ENCODE measurements at regions not wholly inside any gene's neighbourhood (a gene's known extent, or its start where the extent isn't known, plus 50 kb on each side); places are given as distances from the start of the nearest gene placed in this dataset.

GRCh38 chr14:56474419-56475022 lies 105.1 kb upstream of the TMEM260 start:
- TF ChIP-seq, protein P1, sequence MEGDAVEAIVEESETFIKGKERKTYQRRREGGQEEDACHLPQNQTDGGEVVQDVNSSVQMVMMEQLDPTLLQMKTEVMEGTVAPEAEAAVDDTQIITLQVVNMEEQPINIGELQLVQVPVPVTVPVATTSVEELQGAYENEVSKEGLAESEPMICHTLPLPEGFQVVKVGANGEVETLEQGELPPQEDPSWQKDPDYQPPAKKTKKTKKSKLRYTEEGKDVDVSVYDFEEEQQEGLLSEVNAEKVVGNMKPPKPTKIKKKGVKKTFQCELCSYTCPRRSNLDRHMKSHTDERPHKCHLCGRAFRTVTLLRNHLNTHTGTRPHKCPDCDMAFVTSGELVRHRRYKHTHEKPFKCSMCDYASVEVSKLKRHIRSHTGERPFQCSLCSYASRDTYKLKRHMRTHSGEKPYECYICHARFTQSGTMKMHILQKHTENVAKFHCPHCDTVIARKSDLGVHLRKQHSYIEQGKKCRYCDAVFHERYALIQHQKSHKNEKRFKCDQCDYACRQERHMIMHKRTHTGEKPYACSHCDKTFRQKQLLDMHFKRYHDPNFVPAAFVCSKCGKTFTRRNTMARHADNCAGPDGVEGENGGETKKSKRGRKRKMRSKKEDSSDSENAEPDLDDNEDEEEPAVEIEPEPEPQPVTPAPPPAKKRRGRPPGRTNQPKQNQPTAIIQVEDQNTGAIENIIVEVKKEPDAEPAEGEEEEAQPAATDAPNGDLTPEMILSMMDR (IDR thresholded peaks at IDR 0.05): peak; percentile 64 to 78 (median 74)
- no peak for TF ChIP-seq EP300 (IDR thresholded peaks at IDR 0.05)

Measured in tibial nerve (tissue), 4 donors.